ENCODE measurements at regions not wholly inside any gene's neighbourhood (a gene's known extent, or its start where the extent isn't known, plus 50 kb on each side); places are given as distances from the start of the nearest gene placed in this dataset.

DNA sequence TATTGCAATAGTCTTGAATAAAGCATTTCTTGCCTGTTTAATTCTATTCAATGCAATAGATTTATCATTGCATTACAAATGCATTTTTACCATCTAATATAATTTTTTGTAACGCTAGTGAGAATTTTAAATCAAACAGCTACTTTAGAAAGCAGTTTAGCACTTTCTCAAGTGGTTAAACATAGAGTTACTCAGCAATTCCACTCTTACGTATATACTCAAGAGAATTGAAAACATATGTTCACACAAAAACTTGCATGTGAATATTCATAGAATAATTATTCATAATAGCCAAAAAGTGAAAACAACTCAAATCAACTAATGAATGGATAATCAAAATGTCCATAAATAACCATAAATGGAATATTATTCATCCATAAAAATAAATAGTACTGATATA lies 244.7 kb downstream of the TMEM167A start:
- H3K36me3 ChIP-seq (replicated peaks) = no peaks in the 10 kb centered on the region
- in situ Hi-C loops (cut with HindIII; ENCODE audit: low pct_ligation_motif_present, low sequenced_read_pairs) = no loop called here
- H3K4me3 ChIP-seq (ENCODE audit: low read depth, low read length) = no peak overlapping the region
- H3K27ac ChIP-seq = no peak overlapping the region
- no peak for DNase-seq
- TF ChIP-seq, protein P1, sequence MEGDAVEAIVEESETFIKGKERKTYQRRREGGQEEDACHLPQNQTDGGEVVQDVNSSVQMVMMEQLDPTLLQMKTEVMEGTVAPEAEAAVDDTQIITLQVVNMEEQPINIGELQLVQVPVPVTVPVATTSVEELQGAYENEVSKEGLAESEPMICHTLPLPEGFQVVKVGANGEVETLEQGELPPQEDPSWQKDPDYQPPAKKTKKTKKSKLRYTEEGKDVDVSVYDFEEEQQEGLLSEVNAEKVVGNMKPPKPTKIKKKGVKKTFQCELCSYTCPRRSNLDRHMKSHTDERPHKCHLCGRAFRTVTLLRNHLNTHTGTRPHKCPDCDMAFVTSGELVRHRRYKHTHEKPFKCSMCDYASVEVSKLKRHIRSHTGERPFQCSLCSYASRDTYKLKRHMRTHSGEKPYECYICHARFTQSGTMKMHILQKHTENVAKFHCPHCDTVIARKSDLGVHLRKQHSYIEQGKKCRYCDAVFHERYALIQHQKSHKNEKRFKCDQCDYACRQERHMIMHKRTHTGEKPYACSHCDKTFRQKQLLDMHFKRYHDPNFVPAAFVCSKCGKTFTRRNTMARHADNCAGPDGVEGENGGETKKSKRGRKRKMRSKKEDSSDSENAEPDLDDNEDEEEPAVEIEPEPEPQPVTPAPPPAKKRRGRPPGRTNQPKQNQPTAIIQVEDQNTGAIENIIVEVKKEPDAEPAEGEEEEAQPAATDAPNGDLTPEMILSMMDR (IDR thresholded peaks at IDR 0.05; ENCODE audit: low read depth, low read length, missing control alignments) = no peak
- no peaks in the 10 kb centered on the region for H3K27me3 ChIP-seq (replicated peaks)

- no peak for DNase-seq
- Histone ChIP-seq H3K27ac (no peak overlapping the region), H3K36me3 (replicated peaks) (no peaks in the 10 kb centered on the region), H3K4me3 (ENCODE audit: low read depth, low read length) (no peak overlapping the region), H3K27me3 (replicated peaks) (no peaks in the 10 kb centered on the region)
- TF ChIP-seq, protein P1 (IDR thresholded peaks at IDR 0.05; ENCODE audit: low read depth, low read length, missing control alignments) = no peak
- in situ Hi-C loops (cut with HindIII; ENCODE audit: low pct_ligation_motif_present, low sequenced_read_pairs) = no loop called here
These were observed 249.0 kb downstream of the TMEM167A start for GRCh38 chr5:82828211-82828610.

DNA sequence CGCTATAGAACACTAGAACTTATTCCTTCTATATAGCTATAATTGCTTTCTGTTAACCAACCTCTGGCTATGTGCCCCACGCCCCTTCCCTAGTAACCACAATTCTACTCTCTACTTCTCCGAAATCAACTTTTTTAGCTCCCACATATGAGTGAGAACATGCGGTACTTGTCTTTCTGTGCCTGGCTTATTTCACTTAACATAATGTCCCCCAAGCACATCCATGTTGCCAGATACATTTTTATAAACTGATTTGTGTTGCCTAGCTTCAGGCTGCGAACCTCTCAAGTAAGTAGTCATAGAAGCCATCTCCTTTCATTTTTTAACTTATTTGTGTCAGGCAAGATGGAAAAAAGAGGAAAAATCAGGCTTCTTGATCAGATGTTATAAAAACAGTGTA lies 249.5 kb downstream of the TMEM167A start:
- DNase-seq = no peak
- in situ Hi-C loops (cut with HindIII; ENCODE audit: low pct_ligation_motif_present, low sequenced_read_pairs) = no loop called here
- Histone ChIP-seq H3K4me3 (ENCODE audit: low read depth, low read length) (no peak overlapping the region), H3K36me3 (replicated peaks) (no peaks in the 10 kb centered on the region), H3K27ac (no peak overlapping the region), H3K27me3 (replicated peaks) (no peaks in the 10 kb centered on the region)
- TF ChIP-seq, protein P1 (IDR thresholded peaks at IDR 0.05; ENCODE audit: low read depth, low read length, missing control alignments) = no peak

GRCh38 chr5:82822634-82822927 lies 254.6 kb downstream of the TMEM167A start:
- DNase-seq = no peak
- Histone ChIP-seq H3K4me3 (ENCODE audit: low read depth, low read length) (no peak overlapping the region), H3K27ac (peak overlapping the region; percentile 49), H3K27me3 (replicated peaks) (no peaks in the 10 kb centered on the region), H3K36me3 (replicated peaks) (no peaks in the 10 kb centered on the region)
- in situ Hi-C loops (cut with HindIII; ENCODE audit: low pct_ligation_motif_present, low sequenced_read_pairs) = no loop called here
- TF ChIP-seq, protein P1 (IDR thresholded peaks at IDR 0.05; ENCODE audit: low read depth, low read length, missing control alignments) = no peak

DNA sequence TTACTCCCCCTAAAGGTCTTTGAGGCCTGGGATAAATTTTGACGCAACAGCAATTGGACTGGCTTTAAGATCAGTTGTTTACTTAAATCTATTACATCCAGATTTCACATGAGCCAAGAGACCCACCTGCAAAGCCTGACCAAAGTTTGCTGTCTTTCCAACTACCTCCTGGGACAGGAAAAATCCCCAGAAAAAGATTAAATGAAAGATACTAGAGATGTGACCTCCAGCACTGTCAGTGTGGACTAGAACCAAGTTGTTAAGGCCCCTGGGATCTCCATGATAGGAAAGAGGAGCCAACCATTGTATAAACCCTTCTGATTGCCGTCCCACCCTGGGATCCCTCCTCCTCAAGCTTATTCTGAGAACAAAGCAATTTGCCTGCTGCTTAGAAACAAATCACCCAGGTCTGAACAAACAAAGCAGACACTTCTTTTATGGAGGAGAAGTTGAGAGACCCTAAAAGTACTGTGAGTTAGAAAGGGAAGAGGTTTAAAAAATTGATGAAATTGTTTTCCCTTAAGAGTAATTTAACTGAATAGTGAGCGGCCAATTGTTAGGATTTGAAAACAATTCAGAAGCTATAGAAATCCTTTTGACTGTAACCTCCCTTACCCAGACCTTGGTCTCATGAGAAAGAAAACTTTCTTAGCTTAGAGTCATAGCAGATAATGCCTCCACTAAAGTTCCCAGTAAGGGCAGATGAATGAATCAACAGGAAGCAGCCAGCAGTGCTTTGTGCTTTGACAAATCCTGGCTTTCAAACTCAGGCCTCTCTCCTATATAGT lies 255.2 kb downstream of the TMEM167A start:
- TF ChIP-seq, protein P1 (IDR thresholded peaks at IDR 0.05; ENCODE audit: low read depth, low read length, missing control alignments) = no peak
- H3K27ac ChIP-seq = peak overlapping the region; percentile 49
- in situ Hi-C loops (cut with HindIII; ENCODE audit: low pct_ligation_motif_present, low sequenced_read_pairs) = no loop called here
- DNase-seq = peak; percentile 65
- no peaks in the 10 kb centered on the region for H3K36me3 ChIP-seq (replicated peaks)
- no peak overlapping the region for H3K4me3 ChIP-seq (ENCODE audit: low read depth, low read length)
- H3K27me3 ChIP-seq (replicated peaks) = no peaks in the 10 kb centered on the region
